GM23338 (cell line): ENCODE measurements at regions not wholly inside any gene's neighbourhood (a gene's known extent, or its start where the extent isn't known, plus 50 kb on each side); places are given as distances from the start of the nearest gene placed in this dataset.

ENCODE experiments used
- ATAC-seq: fragments of 200-7000 bp; cut with Tn5 transposase; 3 replicates; pipeline ENCODE4 v1.9.1; 2020
- DNase-seq: peaks from one replicate; pipeline ENCODE4 v3.0.0-alpha.2; 2015; ENCODE audit warnings: low spot score
- H2AFZ ChIP-seq: fragments of 200-600 bp; sonication (generic); 2 replicates; pipeline ENCODE4 v1.8.0; 2016; ENCODE audit warnings: antibody characterized with exemption, mild to moderate bottlenecking, moderate library complexity
- H3F3A ChIP-seq: fragments of 200-600 bp; sonication (generic); replicated peaks from 2 replicates; pipeline ENCODE4 v1.8.0; 2017; ENCODE audit warnings: antibody characterized with exemption, mixed run types, low read depth
- H3K27ac ChIP-seq: fragments of 200-600 bp; sonication (generic); 2 replicates; pipeline ENCODE4 v1.6.1; 2016; ENCODE audit warnings: low read depth
- H3K27me3 ChIP-seq: fragments of 200-600 bp; sonication (generic); 2 replicates; pipeline ENCODE4 v1.8.0; 2016; ENCODE audit warnings: mild to moderate bottlenecking, mixed run types, moderate library complexity; ENCODE audit not compliant: insufficient read depth
- H3K36me3 ChIP-seq: fragments of 200-600 bp; sonication (generic); 2 replicates; pipeline ENCODE4 v1.8.0; 2016; ENCODE audit warnings: mild to moderate bottlenecking; ENCODE audit not compliant: insufficient read depth
- H3K4me1 ChIP-seq: fragments of 200-600 bp; sonication (generic); 2 replicates; pipeline ENCODE4 v1.8.0; 2016; ENCODE audit warnings: mild to moderate bottlenecking, moderate library complexity; ENCODE audit not compliant: insufficient read depth
- H3K4me2 ChIP-seq: fragments of 200-600 bp; sonication (generic); 2 replicates; pipeline ENCODE4 v1.7.1; 2017; ENCODE audit warnings: mixed run types
- H3K4me3 ChIP-seq: fragments of 200-600 bp; sonication (generic); 2 replicates; pipeline ENCODE4 v1.6.1; 2016; ENCODE audit warnings: mixed run types
- H3K79me2 ChIP-seq: fragments of 200-600 bp; sonication (generic); replicated peaks from 2 replicates; pipeline ENCODE4 v1.8.0; 2017; ENCODE audit warnings: mild to moderate bottlenecking; ENCODE audit not compliant: insufficient read depth
- H3K9me2 ChIP-seq: fragments of 200-600 bp; sonication (generic); 2 replicates; pipeline ENCODE4 v1.8.0; 2017; ENCODE audit not compliant: insufficient read depth
- H4K20me1 ChIP-seq: fragments of 200-600 bp; sonication (generic); replicated peaks from 2 replicates; pipeline ENCODE4 v1.8.0; 2017; ENCODE audit warnings: mild to moderate bottlenecking; ENCODE audit not compliant: insufficient read depth
- H3K27ac Mint-ChIP-seq: 2 replicates; pipeline ENCODE4 v1.8.0; 2020; ENCODE audit warnings: inconsistent platforms, mild to moderate bottlenecking, moderate library complexity, mixed read lengths
- H3K27me3 Mint-ChIP-seq: 3 replicates; pipeline ENCODE4 v1.8.0; 2022; ENCODE audit warnings: low read depth, mild to moderate bottlenecking, moderate library complexity, mixed read lengths, inconsistent platforms; ENCODE audit not compliant: insufficient read depth, poor library complexity
- H3K36me3 Mint-ChIP-seq: 3 replicates; pipeline ENCODE4 v1.8.0; 2021; ENCODE audit warnings: low read depth, mild to moderate bottlenecking, inconsistent platforms, moderate library complexity, mixed read lengths
- H3K4me1 Mint-ChIP-seq: 3 replicates; pipeline ENCODE4 v1.8.0; 2020; ENCODE audit warnings: mild to moderate bottlenecking, inconsistent platforms, mixed read lengths
- H3K4me3 Mint-ChIP-seq: 3 replicates; pipeline ENCODE4 v1.8.0; 2021; ENCODE audit warnings: moderate library complexity, mild to moderate bottlenecking, inconsistent platforms, mixed read lengths
- H3K9me3 Mint-ChIP-seq: 3 replicates; pipeline ENCODE4 v1.8.0; 2020; ENCODE audit warnings: moderate library complexity, mild to moderate bottlenecking, inconsistent platforms, mixed read lengths
- CREB1 ChIP-seq: fragments of 250-450 bp; sonication (Bioruptor Pico); IDR thresholded peaks from 2 replicates; pipeline ENCODE4 v1.5.0; 2020; ENCODE audit warnings: low read depth, mild to moderate bottlenecking, moderate library complexity
- EZH2 ChIP-seq: fragments of 200-600 bp; sonication (generic); IDR thresholded peaks from one replicate; pipeline ENCODE4 v1.8.0; 2017; ENCODE audit warnings: antibody characterized with exemption, mild to moderate bottlenecking, low read depth; ENCODE audit not compliant: unreplicated experiment
- EZH2phosphoT487 ChIP-seq: fragments of 200-600 bp; sonication (generic); IDR thresholded peaks from one replicate; pipeline ENCODE4 v1.8.1; 2018; ENCODE audit warnings: antibody characterized with exemption; ENCODE audit not compliant: unreplicated experiment
- JUNB ChIP-seq: IDR thresholded peaks from one replicate; pipeline ENCODE4 v1.6.1; 2016; ENCODE audit warnings: antibody characterized with exemption; ENCODE audit not compliant: unreplicated experiment
- NANOG ChIP-seq: IDR thresholded peaks from 2 replicates; pipeline ENCODE4 v1.6.1; 2016; ENCODE audit warnings: antibody characterized with exemption, borderline replicate concordance
- POLR2AphosphoS5 ChIP-seq: IDR thresholded peaks from 2 replicates; pipeline ENCODE4 v1.6.1; 2016; ENCODE audit warnings: antibody characterized with exemption, low read depth
- REST ChIP-seq: IDR thresholded peaks from one replicate; pipeline ENCODE4 v1.6.1; 2018; ENCODE audit warnings: antibody characterized with exemption; ENCODE audit not compliant: unreplicated experiment
- STAT1 ChIP-seq: IDR thresholded peaks from one replicate; pipeline ENCODE4 v1.6.1; 2016; ENCODE audit warnings: antibody characterized with exemption; ENCODE audit not compliant: unreplicated experiment
- ZNF331 ChIP-seq: fragments of 250-450 bp; sonication (Bioruptor Pico); IDR thresholded peaks from 2 replicates; pipeline ENCODE4 v1.5.0; 2020; ENCODE audit warnings: low read depth, mild to moderate bottlenecking, moderate library complexity
- ZNF462 ChIP-seq: fragments of 250-450 bp; sonication (Bioruptor Pico); IDR thresholded peaks from 2 replicates; pipeline ENCODE4 v1.5.0; 2020; ENCODE audit warnings: mild to moderate bottlenecking, moderate library complexity

DNA sequence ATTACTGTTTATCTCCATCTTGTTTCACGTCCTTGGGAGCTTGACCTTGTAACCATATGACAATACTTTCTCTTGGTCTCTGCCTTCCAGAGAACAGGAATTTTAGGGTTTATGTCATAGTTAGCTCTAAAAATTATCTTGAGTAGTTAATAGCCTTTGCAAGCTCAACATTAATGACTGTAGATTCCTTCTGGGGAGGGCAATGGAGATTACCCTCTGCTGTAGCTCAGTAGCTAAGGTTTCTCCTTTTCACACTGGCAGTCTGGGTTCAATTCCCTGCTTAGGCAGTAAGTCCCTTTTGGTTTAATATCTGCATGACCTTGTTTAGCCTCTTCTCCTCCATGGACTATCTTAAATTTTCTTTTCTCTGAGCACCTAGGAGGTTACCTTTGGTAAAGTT, 181.7 kb upstream of the GPR101 start:
- Histone ChIP-seq H3K36me3 (no peaks in the 10 kb centered on the region), H3K79me2 (no peaks in the 10 kb centered on the region), H3K27ac (no peak overlapping the region), H3K9me2 (no peaks in the 10 kb centered on the region), H3F3A (no peaks in the 10 kb centered on the region), H4K20me1 (no peaks in the 10 kb centered on the region), H3K4me3 (no peak overlapping the region), H3K27me3 (no peaks in the 10 kb centered on the region), H3K4me1 (peaks cover 12% of the 10 kb centered on the region), H2AFZ (no peak overlapping the region), H3K4me2 (no peak overlapping the region)
- Mint-ChIP-seq H3K27me3 (no peaks in the 10 kb centered on the region), H3K9me3 (peaks cover 7% of the 10 kb centered on the region; the same call in 2 of the 3 replicates), H3K4me1 (peaks cover 14% of the 10 kb centered on the region), H3K36me3 (peaks cover 4% of the 10 kb centered on the region; the same call in 2 of the 3 replicates), H3K4me3 (no peak overlapping the region), H3K27ac (no peak overlapping the region)
- TF ChIP-seq EZH2 (no peak), JUNB (no peak), CREB1 (CRISPR knock-in tag) (no peak), EZH2phosphoT487 (no peak), REST (no peak), STAT1 (no peak), POLR2AphosphoS5 (no peak), ZNF462 (CRISPR knock-in tag) (no peak), NANOG (no peak), ZNF331 (CRISPR knock-in tag) (no peak)
- no peak for DNase-seq
- no peak for ATAC-seq
